Esophagus (tissue), 2 donors: ENCODE measurements at regions not wholly inside any gene's neighbourhood (a gene's known extent, or its start where the extent isn't known, plus 50 kb on each side); places are given as distances from the start of the nearest gene placed in this dataset.

Experiments
- H3K27ac ChIP-seq, 2 donors: one replicate each; pipeline ENCODE4 v1.5.1; 2013; ENCODE audit warnings: low read depth in 2 of 2, mild to moderate bottlenecking in 2 of 2, inconsistent platforms in 1 of 2, low read length in 1 of 2, moderate library complexity in 1 of 2
- H3K27me3 ChIP-seq, 2 donors: one replicate each; pipeline ENCODE4 v1.6.1; 2013; ENCODE audit warnings: low read length in 2 of 2, control low read depth in 1 of 2, mild to moderate bottlenecking in 1 of 2; ENCODE audit not compliant: insufficient read depth in 2 of 2, control insufficient read depth in 1 of 2
- H3K36me3 ChIP-seq, 2 donors: one replicate each; pipeline ENCODE4 v1.6.1; 2013; ENCODE audit warnings: low read length in 1 of 2; ENCODE audit not compliant: control insufficient read depth in 2 of 2, insufficient read depth in 2 of 2
- H3K4me1 ChIP-seq, 2 donors: one replicate each; pipeline ENCODE4 v1.6.1; 2013; ENCODE audit warnings: low read length in 1 of 2; ENCODE audit not compliant: control insufficient read depth in 2 of 2, insufficient read depth in 2 of 2
- H3K4me3 ChIP-seq, 2 donors: one replicate each; pipeline ENCODE4 v1.5.1; 2013; ENCODE audit warnings: low read length in 2 of 2, mild to moderate bottlenecking in 2 of 2, low read depth in 1 of 2, moderate library complexity in 1 of 2
- H3K9me3 ChIP-seq, 2 donors: one replicate each; pipeline ENCODE4 v1.6.1; 2013; ENCODE audit warnings: mild to moderate bottlenecking in 2 of 2, low read depth in 1 of 2, low read length in 1 of 2, moderate library complexity in 1 of 2; ENCODE audit not compliant: control insufficient read depth in 2 of 2, insufficient read depth in 1 of 2
- WGBS, 2 donors: extraction: QIAGEN DNeasy Blood & Tissue Kit; methylation state at CpG; one replicate each; pipeline ENCODE4 v1.1.7; 2013; 5-methylcytosine and 5-hydroxymethylcytosine counted together
- donor health status: healthy with polysubstance abuse.
- donor health status: Bipolar disorder and iron deficiency.

- WGBS, 2 donors = 85 to 91% methylated on average over 2 of the region's 2 CpGs
- H3K4me3 ChIP-seq = no peak overlapping the region
- H3K9me3 ChIP-seq = peaks cover 0 to 3% of the 10 kb centered on the region in 2 donors
- H3K27me3 ChIP-seq = no peaks in the 10 kb centered on the region
- H3K27ac ChIP-seq = no peak overlapping the region
- no peaks in the 10 kb centered on the region for H3K4me1 ChIP-seq
- no peaks in the 10 kb centered on the region for H3K36me3 ChIP-seq
Measured at GRCh38 chr11:25159341-25159740, 662.5 kb downstream of the LUZP2 start.

GRCh38 chr11:25163421-25163820, 666.6 kb downstream of the LUZP2 start:
- Histone ChIP-seq H3K9me3 (peaks cover 0 to 3% of the 10 kb centered on the region in 2 donors), H3K27ac (no peak overlapping the region), H3K27me3 (no peaks in the 10 kb centered on the region), H3K4me1 (no peaks in the 10 kb centered on the region), H3K4me3 (no peak overlapping the region), H3K36me3 (no peaks in the 10 kb centered on the region)

GRCh38 chr11:25180187-25180586, 683.3 kb downstream of the LUZP2 start:
- Histone ChIP-seq H3K27me3 (no peaks in the 10 kb centered on the region), H3K4me1 (no peaks in the 10 kb centered on the region), H3K36me3 (no peaks in the 10 kb centered on the region), H3K9me3 (no peaks in the 10 kb centered on the region), H3K4me3 (no peak overlapping the region), H3K27ac (no peak overlapping the region)
- WGBS, 2 donors = 29 to 60% methylated on average over 1 of the region's 1 CpG

- H3K4me3 ChIP-seq = no peak overlapping the region
- WGBS, 2 donors = 59 to 72% methylated on average over 1 of the region's 1 CpG
- H3K36me3 ChIP-seq = no peaks in the 10 kb centered on the region
- no peaks in the 10 kb centered on the region for H3K9me3 ChIP-seq
- no peaks in the 10 kb centered on the region for H3K27me3 ChIP-seq
- no peak overlapping the region for H3K27ac ChIP-seq
- H3K4me1 ChIP-seq = no peaks in the 10 kb centered on the region
Measured at GRCh38 chr11:25183411-25183810, 686.6 kb downstream of the LUZP2 start.

GRCh38 chr11:25197515-25197914, 700.7 kb downstream of the LUZP2 start:
- Histone ChIP-seq H3K36me3 (no peaks in the 10 kb centered on the region), H3K27ac (no peak overlapping the region), H3K27me3 (no peaks in the 10 kb centered on the region), H3K4me3 (no peak overlapping the region), H3K4me1 (no peaks in the 10 kb centered on the region), H3K9me3 (no peaks in the 10 kb centered on the region)
- WGBS, 2 donors = 66 to 90% methylated on average over 3 of the region's 3 CpGs

- Histone ChIP-seq H3K9me3 (no peaks in the 10 kb centered on the region), H3K27ac (no peak overlapping the region), H3K36me3 (no peaks in the 10 kb centered on the region), H3K4me3 (no peak overlapping the region), H3K27me3 (no peaks in the 10 kb centered on the region), H3K4me1 (no peaks in the 10 kb centered on the region)
- 79 to 89% methylated on average over 2 of the region's 2 CpGs for WGBS, 2 donors
Measured at GRCh38 chr11:25198704-25199103, 701.9 kb downstream of the LUZP2 start.

GRCh38 chr11:25200925-25201324, 704.1 kb downstream of the LUZP2 start:
- Histone ChIP-seq H3K36me3 (no peaks in the 10 kb centered on the region), H3K27ac (no peak overlapping the region), H3K4me3 (no peak overlapping the region), H3K4me1 (no peaks in the 10 kb centered on the region), H3K9me3 (no peaks in the 10 kb centered on the region), H3K27me3 (no peaks in the 10 kb centered on the region)
- 65 to 73% methylated on average over 1 of the region's 1 CpG for WGBS, 2 donors

DNA sequence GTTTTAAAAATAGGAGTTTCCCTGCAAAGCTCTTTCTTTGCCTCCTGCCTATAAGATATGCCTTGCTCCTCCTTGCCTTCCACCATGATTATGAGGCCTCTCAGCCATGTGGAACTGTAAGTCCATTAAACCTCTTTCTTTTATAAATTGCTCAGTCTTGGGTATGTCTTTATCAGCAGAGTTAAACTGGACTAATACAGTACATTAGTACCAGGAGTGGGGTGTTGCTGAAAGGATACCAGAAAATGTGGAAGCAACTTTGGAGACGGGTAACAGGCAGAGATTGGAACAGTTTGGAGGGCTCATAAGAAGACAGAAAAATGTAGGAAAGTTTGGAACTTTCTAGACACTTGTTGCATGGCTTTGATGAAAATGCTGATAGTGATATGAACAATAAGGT, 709.9 kb downstream of the LUZP2 start:
- 83 to 92% methylated on average over 1 of the region's 1 CpG for WGBS, 2 donors

DNA sequence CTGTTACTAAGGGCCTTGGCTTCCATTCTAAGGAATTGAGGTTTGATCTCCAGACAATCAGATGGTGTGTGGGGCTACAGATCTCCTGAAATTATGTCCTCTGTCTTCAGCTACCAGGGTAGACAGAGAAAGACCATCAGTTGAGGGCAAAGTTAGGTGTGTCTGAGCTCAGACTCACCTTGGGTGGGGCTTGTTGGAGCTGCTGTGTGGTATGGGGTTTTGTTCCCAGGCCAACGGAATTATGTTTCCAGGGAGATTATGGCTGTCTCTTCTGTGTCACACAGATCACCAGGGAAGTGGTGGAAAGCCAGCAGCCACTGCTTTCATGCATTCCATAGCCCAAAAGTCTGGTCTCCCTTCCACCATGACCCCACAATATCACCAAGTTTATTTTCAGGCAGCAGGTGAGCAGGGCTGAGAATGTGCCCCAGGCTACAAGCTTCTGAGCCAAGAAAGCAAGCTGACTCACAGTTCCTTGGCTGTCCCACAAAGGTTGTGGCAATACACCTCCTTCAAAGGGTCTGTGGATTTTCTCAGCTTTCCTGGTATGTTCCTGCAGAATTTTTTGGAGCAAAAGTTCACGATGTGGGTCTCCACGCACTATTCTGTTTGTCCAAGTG, 714.9 kb downstream of the LUZP2 start:
- no peak overlapping the region for H3K4me3 ChIP-seq
- no peaks in the 10 kb centered on the region for H3K9me3 ChIP-seq
- H3K36me3 ChIP-seq = no peaks in the 10 kb centered on the region
- no peaks in the 10 kb centered on the region for H3K27me3 ChIP-seq
- WGBS, 2 donors = 55 to 75% methylated on average over 3 of the region's 3 CpGs
- H3K27ac ChIP-seq = no peak overlapping the region
- H3K4me1 ChIP-seq = no peaks in the 10 kb centered on the region

More for the DNA sequence above, 709.9 kb downstream of the LUZP2 start:
- H3K4me3 ChIP-seq = no peak overlapping the region
- H3K4me1 ChIP-seq = no peaks in the 10 kb centered on the region
- no peak overlapping the region for H3K27ac ChIP-seq
- no peaks in the 10 kb centered on the region for H3K9me3 ChIP-seq
- no peaks in the 10 kb centered on the region for H3K36me3 ChIP-seq
- no peaks in the 10 kb centered on the region for H3K27me3 ChIP-seq

DNA sequence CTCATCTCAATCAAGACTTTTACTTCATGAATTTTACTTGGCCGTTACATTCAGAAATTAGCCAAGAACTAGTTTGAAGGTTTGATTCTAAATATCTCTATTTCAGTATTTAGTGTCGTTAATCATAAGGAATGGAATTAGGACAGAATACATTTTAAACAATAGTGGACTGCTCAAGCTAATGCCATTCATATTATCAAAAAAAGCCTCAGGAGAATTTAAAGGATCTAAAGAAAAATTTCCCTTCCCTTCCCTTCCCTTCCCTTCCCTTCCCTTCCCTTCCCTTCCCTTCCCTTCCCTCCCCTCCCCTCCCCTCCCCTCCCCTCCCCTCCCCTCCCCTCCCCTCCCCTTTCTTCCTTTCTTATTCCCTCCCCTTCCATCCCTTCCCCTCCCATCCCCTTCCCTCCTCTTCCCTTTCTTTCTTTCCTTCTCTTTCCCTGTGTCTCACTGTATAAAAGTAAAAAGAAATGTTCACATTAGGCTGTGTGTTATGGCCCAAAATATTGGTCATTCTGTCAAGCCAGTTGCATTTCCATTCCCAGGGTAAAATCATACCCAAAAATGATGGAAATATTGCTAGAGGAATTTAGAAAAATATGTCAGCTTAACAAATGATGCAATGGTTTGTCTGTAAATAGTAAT, 717.8 kb downstream of the LUZP2 start:
- no peaks in the 10 kb centered on the region for H3K4me1 ChIP-seq
- no peaks in the 10 kb centered on the region for H3K27me3 ChIP-seq
- H3K36me3 ChIP-seq = no peaks in the 10 kb centered on the region
- H3K9me3 ChIP-seq = no peaks in the 10 kb centered on the region
- no peak overlapping the region for H3K4me3 ChIP-seq
- H3K27ac ChIP-seq = no peak overlapping the region
- whole genome bisulfite sequencing, 2 donors = 87 to 91% methylated on average over 2 of the region's 2 CpGs
